ENCODE measurements at regions not wholly inside any gene's neighbourhood (a gene's known extent, or its start where the extent isn't known, plus 50 kb on each side); places are given as distances from the start of the nearest gene placed in this dataset.
"Not testable (repeated sequence)": the region's sequence is repeated elsewhere in the genome, so short reads cannot be mapped to it uniquely, and the experiment has no call there.

GRCh38 chr20:48447456-48447855, 380.3 kb downstream of the PREX1 start:
- no peak overlapping the region for H3K27ac Mint-ChIP-seq
- no peak for DNase-seq
- H3K27me3 Mint-ChIP-seq: peaks cover 4 to 9% of the 10 kb centered on the region in 2 donors

GRCh38 chr20:48445827-48446226, 382.0 kb downstream of the PREX1 start:
- Histone ChIP-seq H3K27me3 (ENCODE audit: insufficient read depth, low read length, poor library complexity, severe bottlenecking) (no peaks in the 10 kb centered on the region), H3K9me3 (ENCODE audit: low read length) (no peaks in the 10 kb centered on the region), H3K4me1 (ENCODE audit: insufficient read depth, low read length) (no peaks in the 10 kb centered on the region), H3K36me3 (ENCODE audit: insufficient read depth, low read length) (no peaks in the 10 kb centered on the region), H3K27ac (ENCODE audit: low read depth, low read length) (no peak overlapping the region), H3K4me3 (ENCODE audit: low read length) (no peak overlapping the region)
- no peak for DNase-seq
- ChIA-PET POLR2A (no interaction called here), CTCF (no interaction called here)
- peaks cover 7 to 9% of the 10 kb centered on the region in 2 donors for H3K27me3 Mint-ChIP-seq
- no peak overlapping the region for H3K4me3 Mint-ChIP-seq
- peaks cover 0 to 3% (median 0%) of the 10 kb centered on the region in 3 donors for H3K36me3 Mint-ChIP-seq
- H3K27ac Mint-ChIP-seq: no peak overlapping the region
- no peaks in the 10 kb centered on the region for H3K4me1 Mint-ChIP-seq
- peaks cover 6 to 23% (median 10%) of the 10 kb centered on the region in 5 donors for H3K9me3 Mint-ChIP-seq

More at GRCh38 chr20:48447456-48447855, 380.3 kb downstream of the PREX1 start:
- H3K36me3 Mint-ChIP-seq: peaks cover 0 to 3% (median 0%) of the 10 kb centered on the region in 3 donors
- CTCF ChIA-PET: no interaction called here
- Histone ChIP-seq H3K27ac (ENCODE audit: low read depth, low read length) (no peak overlapping the region), H3K27me3 (ENCODE audit: insufficient read depth, low read length, poor library complexity, severe bottlenecking) (no peaks in the 10 kb centered on the region), H3K36me3 (ENCODE audit: insufficient read depth, low read length) (no peaks in the 10 kb centered on the region), H3K9me3 (ENCODE audit: low read length) (no peaks in the 10 kb centered on the region), H3K4me3 (ENCODE audit: low read length) (no peak overlapping the region), H3K4me1 (ENCODE audit: insufficient read depth, low read length) (no peaks in the 10 kb centered on the region)
- POLR2A ChIA-PET: no interaction called here
- no peaks in the 10 kb centered on the region for H3K4me1 Mint-ChIP-seq
- no peak overlapping the region for H3K4me3 Mint-ChIP-seq
- peaks cover 6 to 23% (median 10%) of the 10 kb centered on the region in 5 donors for H3K9me3 Mint-ChIP-seq

GRCh38 chr20:48444249-48444648, 383.6 kb downstream of the PREX1 start:
- CTCF ChIA-PET: no interaction called here
- H3K27me3 ChIP-seq (ENCODE audit: insufficient read depth, low read length, poor library complexity, severe bottlenecking): peaks cover 4% of the 10 kb centered on the region
- H3K27ac Mint-ChIP-seq: no peak overlapping the region
- no peak overlapping the region for H3K27ac ChIP-seq (ENCODE audit: low read depth, low read length)
- POLR2A ChIA-PET: no interaction called here
- H3K4me1 Mint-ChIP-seq: no peaks in the 10 kb centered on the region
- H3K36me3 Mint-ChIP-seq: peaks cover 0 to 3% (median 0%) of the 10 kb centered on the region in 3 donors
- no peaks in the 10 kb centered on the region for H3K9me3 ChIP-seq (ENCODE audit: low read length)
- DNase-seq: no peak
- H3K27me3 Mint-ChIP-seq: peaks cover 11 to 21% of the 10 kb centered on the region in 2 donors
- no peak overlapping the region for H3K4me3 Mint-ChIP-seq
- no peaks in the 10 kb centered on the region for H3K36me3 ChIP-seq (ENCODE audit: insufficient read depth, low read length)
- H3K9me3 Mint-ChIP-seq: peaks cover 10 to 23% (median 14%) of the 10 kb centered on the region in 5 donors
- H3K4me3 ChIP-seq (ENCODE audit: low read length): no peak overlapping the region
- no peaks in the 10 kb centered on the region for H3K4me1 ChIP-seq (ENCODE audit: insufficient read depth, low read length)

GRCh38 chr20:48440916-48441315, 386.9 kb downstream of the PREX1 start:
- Mint-ChIP-seq H3K4me1 (no peaks in the 10 kb centered on the region), H3K36me3 (peaks cover 0 to 3% (median 0%) of the 10 kb centered on the region in 3 donors), H3K9me3 (peaks cover 10 to 28% (median 20%) of the 10 kb centered on the region in 5 donors), H3K4me3 (no peak overlapping the region), H3K27me3 (peaks cover 16 to 46% of the 10 kb centered on the region in 2 donors), H3K27ac (no peak overlapping the region)
- peaks cover 4% of the 10 kb centered on the region for H3K27me3 ChIP-seq (ENCODE audit: insufficient read depth, low read length, poor library complexity, severe bottlenecking)
- H3K4me1 ChIP-seq (ENCODE audit: insufficient read depth, low read length): no peaks in the 10 kb centered on the region
- H3K36me3 ChIP-seq (ENCODE audit: insufficient read depth, low read length): no peaks in the 10 kb centered on the region
- no peak overlapping the region for H3K27ac ChIP-seq (ENCODE audit: low read depth, low read length)
- no peaks in the 10 kb centered on the region for H3K9me3 ChIP-seq (ENCODE audit: low read length)
- no peak overlapping the region for H3K4me3 ChIP-seq (ENCODE audit: low read length)
- CTCF ChIA-PET: no interaction called here
- no peak for DNase-seq
- POLR2A ChIA-PET: no interaction called here

GRCh38 chr20:48440261-48440660, 387.5 kb downstream of the PREX1 start:
- H3K4me1 Mint-ChIP-seq; H3K27me3 ChIP-seq (ENCODE audit: insufficient read depth, low read length, poor library complexity, severe bottlenecking); H3K4me3 ChIP-seq (ENCODE audit: low read length); DNase-seq; H3K4me3 Mint-ChIP-seq; H3K4me1 ChIP-seq (ENCODE audit: insufficient read depth, low read length); H3K36me3 Mint-ChIP-seq; POLR2A ChIA-PET; CTCF ChIA-PET; H3K27ac ChIP-seq (ENCODE audit: low read depth, low read length); H3K9me3 ChIP-seq (ENCODE audit: low read length); H3K27ac Mint-ChIP-seq; H3K36me3 ChIP-seq (ENCODE audit: insufficient read depth, low read length): not testable (repeated sequence)
- Mint-ChIP-seq H3K9me3 (peaks cover 10 to 23% (median 17%) of the 10 kb centered on the region in 5 donors), H3K27me3 (peaks cover 16 to 41% of the 10 kb centered on the region in 2 donors)

- ChIA-PET CTCF (no interaction called here), POLR2A (no interaction called here)
- Mint-ChIP-seq H3K27ac (no peak overlapping the region), H3K4me1 (no peaks in the 10 kb centered on the region), H3K36me3 (no peaks in the 10 kb centered on the region), H3K4me3 (no peak overlapping the region), H3K9me3 (peaks cover 0 to 14% (median 4%) of the 10 kb centered on the region in 5 donors), H3K27me3 (peaks cover 15 to 42% of the 10 kb centered on the region in 2 donors)
- Histone ChIP-seq H3K27me3 (ENCODE audit: insufficient read depth, low read length, poor library complexity, severe bottlenecking) (peaks cover 4% of the 10 kb centered on the region), H3K27ac (ENCODE audit: low read depth, low read length) (no peak overlapping the region), H3K9me3 (ENCODE audit: low read length) (no peaks in the 10 kb centered on the region), H3K4me3 (ENCODE audit: low read length) (no peak overlapping the region), H3K36me3 (ENCODE audit: insufficient read depth, low read length) (no peaks in the 10 kb centered on the region), H3K4me1 (ENCODE audit: insufficient read depth, low read length) (no peaks in the 10 kb centered on the region)
- DNase-seq: no peak
These were observed 390.7 kb downstream of the PREX1 start for GRCh38 chr20:48437146-48437545.

- H3K4me3 Mint-ChIP-seq; POLR2A ChIA-PET; H3K4me1 Mint-ChIP-seq; H3K27me3 ChIP-seq (ENCODE audit: insufficient read depth, low read length, poor library complexity, severe bottlenecking); H3K9me3 ChIP-seq (ENCODE audit: low read length); H3K27ac ChIP-seq (ENCODE audit: low read depth, low read length); H3K36me3 ChIP-seq (ENCODE audit: insufficient read depth, low read length); H3K36me3 Mint-ChIP-seq; CTCF ChIA-PET; H3K4me3 ChIP-seq (ENCODE audit: low read length); H3K27ac Mint-ChIP-seq; DNase-seq; H3K4me1 ChIP-seq (ENCODE audit: insufficient read depth, low read length): not testable (repeated sequence)
- peaks cover 0 to 14% (median 4%) of the 10 kb centered on the region in 5 donors for H3K9me3 Mint-ChIP-seq
- peaks cover 10 to 42% of the 10 kb centered on the region in 2 donors for H3K27me3 Mint-ChIP-seq
These were observed 391.2 kb downstream of the PREX1 start for GRCh38 chr20:48436609-48437008.

GRCh38 chr20:48433178-48433577, 394.6 kb downstream of the PREX1 start:
- no peaks in the 10 kb centered on the region for H3K27me3 ChIP-seq (ENCODE audit: insufficient read depth, low read length, poor library complexity, severe bottlenecking)
- peaks cover 11 to 15% (median 13%) of the 10 kb centered on the region in 3 donors for H3K4me1 Mint-ChIP-seq
- H3K4me1 ChIP-seq (ENCODE audit: insufficient read depth, low read length): peaks cover 4% of the 10 kb centered on the region
- no peak for DNase-seq
- H3K4me3 ChIP-seq (ENCODE audit: low read length): no peak overlapping the region
- no peak overlapping the region for H3K4me3 Mint-ChIP-seq
- H3K9me3 Mint-ChIP-seq: peaks cover 0 to 2% (median 2%) of the 10 kb centered on the region in 5 donors
- no peaks in the 10 kb centered on the region for H3K9me3 ChIP-seq (ENCODE audit: low read length)
- H3K27me3 Mint-ChIP-seq: peaks cover 4 to 25% of the 10 kb centered on the region in 2 donors
- no peaks in the 10 kb centered on the region for H3K36me3 Mint-ChIP-seq
- POLR2A ChIA-PET: no interaction called here
- CTCF ChIA-PET: no interaction called here
- no peak overlapping the region for H3K27ac Mint-ChIP-seq
- H3K36me3 ChIP-seq (ENCODE audit: insufficient read depth, low read length): no peaks in the 10 kb centered on the region
- H3K27ac ChIP-seq (ENCODE audit: low read depth, low read length): no peak overlapping the region

GRCh38 chr20:48432494-48432832, 395.3 kb downstream of the PREX1 start:
- Histone ChIP-seq H3K27me3 (ENCODE audit: insufficient read depth, low read length, poor library complexity, severe bottlenecking) (no peaks in the 10 kb centered on the region), H3K27ac (ENCODE audit: low read depth, low read length) (no peak overlapping the region), H3K4me3 (ENCODE audit: low read length) (no peak overlapping the region), H3K9me3 (ENCODE audit: low read length) (no peaks in the 10 kb centered on the region), H3K4me1 (ENCODE audit: insufficient read depth, low read length) (peaks cover 4% of the 10 kb centered on the region), H3K36me3 (ENCODE audit: insufficient read depth, low read length) (no peaks in the 10 kb centered on the region)
- Mint-ChIP-seq H3K9me3 (peaks cover 0 to 2% (median 0%) of the 10 kb centered on the region in 5 donors), H3K4me3 (no peak overlapping the region), H3K27ac (no peak overlapping the region), H3K4me1 (peaks cover 11 to 15% (median 13%) of the 10 kb centered on the region in 3 donors), H3K27me3 (peaks cover 0 to 22% of the 10 kb centered on the region in 2 donors), H3K36me3 (no peaks in the 10 kb centered on the region)
- CTCF ChIA-PET: no interaction called here
- DNase-seq: no peak
- POLR2A ChIA-PET: no interaction called here
